Esophagus muscularis mucosa (tissue), 4 donors: ENCODE measurements at regions not wholly inside any gene's neighbourhood (a gene's known extent, or its start where the extent isn't known, plus 50 kb on each side); places are given as distances from the start of the nearest gene placed in this dataset.

ENCODE experiments used
- DNase-seq: peaks from one replicate; pipeline ENCODE4 v3.0.0-alpha.2; 2017; ENCODE audit errors: extremely low spot score
- H3K27ac ChIP-seq, 4 donors: fragments of 200-600 bp; sonication (generic); replicated peaks in 1 of 4; 1 replicate in 3 of 4; 2 replicates in 1 of 4; pipeline ENCODE4 v1.5.1; 2016 to 2019; ENCODE audit warnings: mild to moderate bottlenecking in 1 of 4
- H3K27me3 ChIP-seq, 4 donors: fragments of 200-600 bp; sonication (generic); one replicate each; pipeline versions ENCODE4 v1.5.1 to v1.6.0; 2016 to 2019
- H3K36me3 ChIP-seq, 4 donors: fragments of 200-600 bp; sonication (generic); one replicate each; pipeline ENCODE4 v1.5.1; 2016 to 2019
- H3K4me1 ChIP-seq, 4 donors: fragments of 200-600 bp; sonication (generic); one replicate each; pipeline ENCODE4 v1.5.1; 2016 to 2019
- H3K4me3 ChIP-seq, 4 donors: fragments of 200-600 bp; sonication (generic); 1 replicate in 2 of 4; 2 replicates in 2 of 4; pipeline ENCODE4 v1.5.1; 2016 to 2019; ENCODE audit warnings: mild to moderate bottlenecking in 4 of 4, moderate library complexity in 1 of 4
- H3K9me3 ChIP-seq, 4 donors: fragments of 200-600 bp; sonication (generic); 1 replicate in 3 of 4; 2 replicates in 1 of 4; pipeline ENCODE4 v1.5.1; 2016 to 2019
- EP300 ChIP-seq: sonication (generic); formaldehyde crosslinking; IDR thresholded peaks from one replicate; pipeline ENCODE4 v1.6.1; 2017; ENCODE audit warnings: antibody characterized with exemption
- POLR2A ChIP-seq: fragments of 450-650 bp; IDR thresholded peaks from one replicate; pipeline ENCODE4 v1.6.1; 2017; ENCODE audit warnings: antibody characterized with exemption, moderate library complexity, mild to moderate bottlenecking, low read depth
- POLR2AphosphoS5 ChIP-seq, 2 donors: sonication (generic); formaldehyde crosslinking; IDR thresholded peaks; one replicate each; pipeline ENCODE4 v1.6.1; 2017; ENCODE audit warnings: antibody characterized with exemption in 2 of 2
- WGBS: methylation state at CpG from one replicate; pipeline ENCODE4 v1.1.5; 2018; 5-methylcytosine and 5-hydroxymethylcytosine counted together
- intact Hi-C: fragments of 100-400 bp; cut with DNase I; formaldehyde crosslinking; loops from one replicate; pipeline ENCODE4 v1.15.1; 2023
- TF ChIP-seq, protein P1 (sequence below), 3 experiments: fragments of 200-600 bp in 2 of 3; fragments of 450-650 bp in 1 of 3; sonication (generic) in 2 of 3; IDR thresholded peaks; one replicate each; pipeline ENCODE4 v1.5.1; 2017 to 2019; ENCODE audit warnings: antibody characterized with exemption in 3 of 3, mild to moderate bottlenecking in 2 of 3, moderate library complexity in 1 of 3

DNA sequence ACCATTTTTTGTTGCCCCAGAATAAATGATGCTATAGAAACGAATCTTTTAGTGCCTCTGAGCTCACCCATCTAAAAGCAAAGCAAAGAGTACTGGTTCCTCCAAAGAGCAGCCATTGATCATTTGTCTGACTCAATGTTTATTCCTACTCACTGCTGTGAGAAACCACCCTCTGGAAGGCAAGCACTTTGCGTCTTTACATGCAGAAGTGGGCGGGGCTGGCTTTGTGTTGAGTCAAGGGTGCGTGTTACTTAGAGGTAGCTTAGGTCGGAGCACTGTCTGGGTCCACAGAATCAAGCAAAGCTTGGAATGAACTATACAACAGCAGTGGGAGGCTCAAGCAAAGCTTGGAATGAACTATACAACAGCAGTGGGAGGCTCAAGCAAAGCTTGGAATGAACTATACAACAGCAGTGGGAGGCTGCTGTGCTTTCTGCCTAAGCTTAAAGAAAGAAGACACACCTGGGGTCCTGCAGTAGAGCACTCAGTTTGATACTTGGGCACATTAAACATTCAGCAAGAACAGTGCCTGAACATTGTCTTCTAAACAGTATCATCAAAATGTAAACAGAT lies 77.2 kb upstream of the PRICKLE1 start:
- WGBS: 73% methylated on average over 5 of the region's 5 CpGs
- Histone ChIP-seq H3K9me3 (no peaks in the 10 kb centered on the region), H3K27ac (no peak overlapping the region), H3K4me3 (no peak overlapping the region), H3K27me3 (no peaks in the 10 kb centered on the region), H3K36me3 (no peaks in the 10 kb centered on the region), H3K4me1 (no peaks in the 10 kb centered on the region)
- intact Hi-C loops: no loop called here
- TF ChIP-seq POLR2A (no peak), EP300 (no peak), POLR2AphosphoS5 (IDR thresholded peaks at IDR 0.05) (no peak)
- TF ChIP-seq, protein P1, sequence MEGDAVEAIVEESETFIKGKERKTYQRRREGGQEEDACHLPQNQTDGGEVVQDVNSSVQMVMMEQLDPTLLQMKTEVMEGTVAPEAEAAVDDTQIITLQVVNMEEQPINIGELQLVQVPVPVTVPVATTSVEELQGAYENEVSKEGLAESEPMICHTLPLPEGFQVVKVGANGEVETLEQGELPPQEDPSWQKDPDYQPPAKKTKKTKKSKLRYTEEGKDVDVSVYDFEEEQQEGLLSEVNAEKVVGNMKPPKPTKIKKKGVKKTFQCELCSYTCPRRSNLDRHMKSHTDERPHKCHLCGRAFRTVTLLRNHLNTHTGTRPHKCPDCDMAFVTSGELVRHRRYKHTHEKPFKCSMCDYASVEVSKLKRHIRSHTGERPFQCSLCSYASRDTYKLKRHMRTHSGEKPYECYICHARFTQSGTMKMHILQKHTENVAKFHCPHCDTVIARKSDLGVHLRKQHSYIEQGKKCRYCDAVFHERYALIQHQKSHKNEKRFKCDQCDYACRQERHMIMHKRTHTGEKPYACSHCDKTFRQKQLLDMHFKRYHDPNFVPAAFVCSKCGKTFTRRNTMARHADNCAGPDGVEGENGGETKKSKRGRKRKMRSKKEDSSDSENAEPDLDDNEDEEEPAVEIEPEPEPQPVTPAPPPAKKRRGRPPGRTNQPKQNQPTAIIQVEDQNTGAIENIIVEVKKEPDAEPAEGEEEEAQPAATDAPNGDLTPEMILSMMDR (IDR thresholded peaks at IDR 0.05): no peak
- no peak for DNase-seq

DNA sequence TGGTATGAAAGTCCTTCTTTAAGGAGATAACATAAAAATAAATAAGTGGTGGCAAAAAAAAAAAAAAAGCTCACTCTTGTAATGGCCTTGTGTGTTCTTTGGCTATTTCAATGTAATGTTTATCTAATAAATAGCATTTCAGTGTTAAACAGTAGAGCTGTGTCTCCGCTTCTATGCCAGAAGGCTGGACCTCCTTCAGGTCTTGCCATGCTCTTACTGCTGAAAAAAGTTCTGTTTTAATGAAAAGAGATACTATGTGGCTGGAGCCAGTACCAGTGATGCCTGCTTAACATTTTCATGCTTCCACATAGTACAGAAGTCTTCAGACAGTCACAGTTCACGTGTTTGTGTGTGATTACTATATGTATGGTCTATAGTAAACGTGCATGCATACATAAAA lies 74.1 kb upstream of the PRICKLE1 start:
- Histone ChIP-seq H3K27me3 (no peaks in the 10 kb centered on the region), H3K27ac (no peak overlapping the region), H3K9me3 (peaks cover 0 to 7% (median 0%) of the 10 kb centered on the region in 4 donors), H3K36me3 (no peaks in the 10 kb centered on the region), H3K4me1 (no peaks in the 10 kb centered on the region), H3K4me3 (no peak overlapping the region)
- WGBS: 77% methylated on average over 3 of the region's 3 CpGs
- TF ChIP-seq POLR2AphosphoS5 (IDR thresholded peaks at IDR 0.05): no peak
- no peak for TF ChIP-seq POLR2A
- TF ChIP-seq, protein P1 (IDR thresholded peaks at IDR 0.05): no peak
- no peak for TF ChIP-seq EP300
- intact Hi-C loops: no loop called here
- DNase-seq: no peak

DNA sequence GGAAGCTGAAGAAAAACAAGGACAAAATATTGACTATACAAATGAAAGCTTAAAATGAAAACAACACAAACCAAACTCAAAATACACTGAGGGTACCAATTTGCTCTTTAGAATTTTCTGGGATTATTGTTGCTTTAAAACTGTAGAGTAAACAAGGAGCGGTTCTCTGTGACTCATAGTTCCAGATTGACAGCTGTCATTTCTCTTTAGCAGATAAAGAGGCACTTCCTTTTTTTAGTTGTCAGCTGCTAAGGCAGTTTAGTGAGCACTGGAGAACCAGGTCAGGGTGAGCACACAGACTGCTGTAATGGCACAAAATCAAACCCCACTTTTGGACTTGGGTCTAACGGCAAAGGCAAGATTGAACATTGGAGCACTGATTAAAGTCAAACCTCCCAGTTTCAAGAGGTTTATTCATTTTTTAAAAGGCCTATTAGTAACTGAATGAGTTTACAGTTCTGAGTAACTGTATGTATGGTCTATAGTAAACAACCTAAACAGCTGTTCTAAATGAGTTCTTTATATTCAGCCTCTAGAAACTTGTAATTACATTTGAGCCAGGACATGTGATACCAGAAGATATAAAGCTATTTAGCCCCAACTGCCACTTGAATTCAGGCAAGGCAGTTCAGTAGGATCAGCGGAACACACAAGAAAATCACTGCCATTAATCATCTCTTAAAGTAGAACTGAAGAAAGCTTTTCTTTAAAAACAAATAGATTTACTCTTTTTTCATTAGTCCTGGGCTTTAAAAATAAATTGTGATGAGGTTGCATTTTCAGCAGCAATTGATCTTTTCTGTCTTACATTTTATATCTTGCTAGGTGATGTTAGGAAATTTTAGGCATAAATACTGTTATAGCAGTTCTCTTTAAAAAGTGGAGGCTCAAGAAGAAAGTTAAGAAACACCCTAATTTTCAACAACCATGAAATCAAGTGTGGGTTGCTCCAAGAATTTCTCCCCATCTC lies 71.7 kb upstream of the PRICKLE1 start:
- no peak overlapping the region for H3K4me3 ChIP-seq
- WGBS: 73% methylated on average over 3 of the region's 3 CpGs
- TF ChIP-seq EP300 (no peak), POLR2A (no peak), POLR2AphosphoS5 (IDR thresholded peaks at IDR 0.05) (no peak)
- TF ChIP-seq, protein P1 (IDR thresholded peaks at IDR 0.05): no peak
- intact Hi-C loops: no loop called here
- H3K36me3 ChIP-seq: no peaks in the 10 kb centered on the region
- no peak overlapping the region for H3K27ac ChIP-seq
- H3K27me3 ChIP-seq: no peaks in the 10 kb centered on the region
- H3K4me1 ChIP-seq: no peaks in the 10 kb centered on the region
- no peak for DNase-seq
- H3K9me3 ChIP-seq: peaks cover 0 to 7% (median 0%) of the 10 kb centered on the region in 4 donors

DNA sequence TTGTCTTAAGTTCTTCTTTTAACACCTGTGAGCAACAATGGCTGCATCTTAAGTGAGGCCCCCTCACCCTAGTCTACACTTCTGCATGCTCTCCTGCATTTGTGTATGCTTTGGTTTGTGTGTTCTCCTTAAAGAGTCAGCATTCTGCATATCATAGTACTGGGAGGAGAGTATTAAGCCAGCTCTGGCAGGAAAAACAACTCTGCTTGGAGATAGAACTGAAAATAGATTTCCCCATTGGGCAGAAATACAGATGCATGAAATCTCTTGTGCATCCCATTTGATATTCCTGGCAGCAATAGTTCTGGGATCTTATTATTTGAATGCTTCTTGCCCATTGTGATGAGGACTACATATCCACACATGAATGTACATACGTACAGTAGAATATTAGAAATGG lies 70.6 kb upstream of the PRICKLE1 start:
- WGBS: 78% methylated on average over 1 of the region's 1 CpG
- H3K4me1 ChIP-seq: no peaks in the 10 kb centered on the region
- no peak overlapping the region for H3K27ac ChIP-seq
- no peak for TF ChIP-seq EP300
- no peak for TF ChIP-seq POLR2AphosphoS5 (IDR thresholded peaks at IDR 0.05)
- no peak for TF ChIP-seq POLR2A
- DNase-seq: no peak
- H3K4me3 ChIP-seq: no peak overlapping the region
- H3K36me3 ChIP-seq: no peaks in the 10 kb centered on the region
- intact Hi-C loops: no loop called here
- no peaks in the 10 kb centered on the region for H3K27me3 ChIP-seq
- H3K9me3 ChIP-seq: peaks cover 0 to 7% (median 0%) of the 10 kb centered on the region in 4 donors

DNA sequence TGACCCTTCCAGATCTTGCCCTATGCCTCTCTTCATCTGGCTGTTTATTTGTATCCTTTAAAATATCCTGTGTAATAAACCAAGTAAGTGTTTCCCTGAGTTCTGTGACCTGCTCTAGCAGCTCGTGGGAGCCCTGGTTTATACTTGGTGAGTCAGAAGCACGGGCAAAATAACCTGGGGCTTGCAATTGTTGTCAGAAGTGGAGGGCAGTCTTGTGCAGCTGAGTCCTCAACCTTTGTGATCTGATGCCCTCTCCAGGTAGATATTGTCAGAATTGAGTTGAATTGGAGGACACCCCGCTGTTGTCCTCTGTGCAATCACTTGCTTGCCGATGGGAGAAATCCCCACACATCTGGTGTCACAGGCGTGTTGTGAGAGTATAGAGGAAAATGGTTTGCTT lies 62.5 kb upstream of the PRICKLE1 start:
- Histone ChIP-seq H3K4me1 (no peaks in the 10 kb centered on the region), H3K27me3 (no peaks in the 10 kb centered on the region), H3K9me3 (no peaks in the 10 kb centered on the region), H3K27ac (no peak overlapping the region), H3K4me3 (no peak overlapping the region), H3K36me3 (no peaks in the 10 kb centered on the region)
- TF ChIP-seq POLR2A (no peak), POLR2AphosphoS5 (IDR thresholded peaks at IDR 0.05) (no peak), EP300 (no peak)
- TF ChIP-seq, protein P1 (IDR thresholded peaks at IDR 0.05): no peak
- intact Hi-C loops: no loop called here
- no peak for DNase-seq
- WGBS: 85% methylated on average over 5 of the region's 5 CpGs
